Loucy (cell line): ENCODE measurements at regions not wholly inside any gene's neighbourhood (a gene's known extent, or its start where the extent isn't known, plus 50 kb on each side); places are given as distances from the start of the nearest gene placed in this dataset.

ENCODE experiments used
- H2AFZ ChIP-seq: fragments of 200-600 bp; sonication (generic); 2 replicates; pipeline ENCODE4 v1.6.0; 2016; ENCODE audit warnings: antibody characterized with exemption, mild to moderate bottlenecking, low read length, moderate library complexity
- H3F3A ChIP-seq: fragments of 200-600 bp; 2 replicates; pipeline ENCODE4 v1.6.0; 2016; ENCODE audit warnings: antibody characterized with exemption, low read depth, mild to moderate bottlenecking
- H3K27me3 ChIP-seq: fragments of 200-600 bp; sonication (generic); 2 replicates; pipeline ENCODE4 v1.6.1; 2014; ENCODE audit warnings: low read length, mild to moderate bottlenecking; ENCODE audit not compliant: insufficient read depth, poor library complexity, severe bottlenecking
- H3K36me3 ChIP-seq: fragments of 200-600 bp; sonication (generic); 2 replicates; pipeline ENCODE4 v1.6.1; 2016; ENCODE audit warnings: low read length; ENCODE audit not compliant: insufficient read depth
- H3K4me1 ChIP-seq: fragments of 200-600 bp; sonication (generic); 2 replicates; pipeline ENCODE4 v1.5.1; 2014; ENCODE audit warnings: low read length, mild to moderate bottlenecking; ENCODE audit not compliant: insufficient read depth, poor library complexity, severe bottlenecking
- H3K4me2 ChIP-seq: fragments of 200-600 bp; sonication (generic); 2 replicates; pipeline ENCODE4 v1.6.0; 2014; ENCODE audit warnings: antibody characterized with exemption, low read length, low read depth, mild to moderate bottlenecking; ENCODE audit not compliant: poor library complexity, severe bottlenecking
- H3K4me3 ChIP-seq: fragments of 200-600 bp; sonication (generic); 2 replicates; pipeline ENCODE4 v1.5.1; 2014; ENCODE audit warnings: low read length, mild to moderate bottlenecking, mixed read lengths; ENCODE audit not compliant: poor library complexity, severe bottlenecking
- H3K79me2 ChIP-seq: fragments of 200-600 bp; sonication (generic); 2 replicates; pipeline ENCODE4 v1.6.1; 2014; ENCODE audit warnings: low read length; ENCODE audit not compliant: insufficient read depth
- H3K9ac ChIP-seq: fragments of 200-600 bp; sonication (generic); 2 replicates; pipeline ENCODE4 v1.6.0; 2014; ENCODE audit warnings: mild to moderate bottlenecking, low read depth, low read length, moderate library complexity; ENCODE audit not compliant: poor library complexity, severe bottlenecking
- H3K9me2 ChIP-seq: fragments of 200-600 bp; sonication (generic); replicated peaks from 2 replicates; pipeline ENCODE4 v1.6.1; 2016; ENCODE audit warnings: low read depth, low read length, mixed read lengths
- H3K9me3 ChIP-seq: fragments of 200-600 bp; sonication (generic); 2 replicates; pipeline ENCODE4 v1.6.1; 2014; ENCODE audit warnings: mild to moderate bottlenecking, antibody characterized with exemption, low read length, low read depth; ENCODE audit not compliant: insufficient read depth
- H4K20me1 ChIP-seq: fragments of 200-600 bp; sonication (generic); 2 replicates; pipeline ENCODE4 v1.6.0; 2014; ENCODE audit warnings: antibody characterized with exemption, low read length, mild to moderate bottlenecking; ENCODE audit not compliant: insufficient read depth, poor library complexity, severe bottlenecking
- CTCF ChIP-seq: fragments of 200-600 bp; sonication (generic); conservative IDR thresholded peaks from 2 replicates; pipeline ENCODE4 v1.5.1; 2014; ENCODE audit warnings: mild to moderate bottlenecking, antibody characterized with exemption, low read length
- EZH2phosphoT487 ChIP-seq: fragments of 200-600 bp; IDR thresholded peaks from 2 replicates; pipeline ENCODE4 v1.6.1; 2018; ENCODE audit warnings: antibody characterized with exemption, mild to moderate bottlenecking, moderate library complexity, borderline replicate concordance

DNA sequence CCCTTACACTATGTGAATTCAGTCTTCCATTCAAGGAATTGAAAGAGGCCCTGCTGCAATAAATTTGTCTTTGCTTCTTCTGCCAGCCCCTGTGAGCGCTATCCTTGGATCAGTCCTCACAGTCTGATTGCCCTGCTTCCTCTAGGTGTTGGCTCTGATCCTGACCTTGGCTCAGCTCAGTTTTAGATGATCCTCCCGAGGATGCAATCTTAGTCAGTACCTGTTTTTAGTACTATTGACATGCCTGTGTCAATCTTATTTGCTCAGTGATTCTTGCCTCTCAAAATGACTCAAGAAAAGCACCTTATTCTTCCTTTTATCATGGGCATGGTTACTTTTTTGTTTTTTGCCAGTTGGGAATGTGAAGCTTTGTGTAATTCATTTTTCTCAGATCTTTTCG lies 101.4 kb upstream of the KCNK1 start:
- TF ChIP-seq EZH2phosphoT487 (no peak), CTCF (no peak)
- H3K9me2 ChIP-seq: no peaks in the 10 kb centered on the region
- no peaks in the 10 kb centered on the region for H4K20me1 ChIP-seq
- no peaks in the 10 kb centered on the region for H3K36me3 ChIP-seq
- no peaks in the 10 kb centered on the region for H3F3A ChIP-seq
- no peak overlapping the region for H3K4me2 ChIP-seq
- H2AFZ ChIP-seq: no peak overlapping the region
- H3K4me1 ChIP-seq: no peaks in the 10 kb centered on the region
- no peaks in the 10 kb centered on the region for H3K9me3 ChIP-seq
- H3K4me3 ChIP-seq: no peak overlapping the region
- H3K9ac ChIP-seq: no peak overlapping the region
- no peaks in the 10 kb centered on the region for H3K79me2 ChIP-seq
- H3K27me3 ChIP-seq: no peaks in the 10 kb centered on the region

DNA sequence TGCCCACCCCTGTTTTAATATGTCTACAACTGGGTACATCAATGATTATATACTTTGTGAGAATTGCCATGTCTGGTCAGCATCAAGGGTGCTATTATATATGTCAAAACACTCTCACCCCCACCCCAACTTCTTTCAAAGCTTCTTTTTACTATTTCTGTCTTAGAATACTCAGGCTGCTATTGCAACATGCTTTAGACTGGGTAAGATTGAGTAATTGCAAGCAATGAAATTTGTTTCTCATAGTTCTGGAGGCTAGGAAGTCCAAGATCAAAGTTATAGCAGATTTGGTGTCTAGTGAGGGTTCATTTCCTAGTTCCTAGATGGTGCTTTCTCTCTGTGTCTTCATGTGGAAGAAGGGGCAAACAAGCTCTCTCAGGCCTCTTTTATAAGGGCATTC lies 100.5 kb upstream of the KCNK1 start:
- Histone ChIP-seq H3K27me3 (no peaks in the 10 kb centered on the region), H4K20me1 (no peaks in the 10 kb centered on the region), H3K36me3 (no peaks in the 10 kb centered on the region), H3K9me3 (no peaks in the 10 kb centered on the region), H3K4me2 (no peak overlapping the region), H3F3A (no peaks in the 10 kb centered on the region), H2AFZ (no peak overlapping the region), H3K9ac (no peak overlapping the region), H3K9me2 (no peaks in the 10 kb centered on the region), H3K4me3 (no peak overlapping the region), H3K4me1 (no peaks in the 10 kb centered on the region), H3K79me2 (no peaks in the 10 kb centered on the region)
- no peak for TF ChIP-seq EZH2phosphoT487
- TF ChIP-seq CTCF: no peak

DNA sequence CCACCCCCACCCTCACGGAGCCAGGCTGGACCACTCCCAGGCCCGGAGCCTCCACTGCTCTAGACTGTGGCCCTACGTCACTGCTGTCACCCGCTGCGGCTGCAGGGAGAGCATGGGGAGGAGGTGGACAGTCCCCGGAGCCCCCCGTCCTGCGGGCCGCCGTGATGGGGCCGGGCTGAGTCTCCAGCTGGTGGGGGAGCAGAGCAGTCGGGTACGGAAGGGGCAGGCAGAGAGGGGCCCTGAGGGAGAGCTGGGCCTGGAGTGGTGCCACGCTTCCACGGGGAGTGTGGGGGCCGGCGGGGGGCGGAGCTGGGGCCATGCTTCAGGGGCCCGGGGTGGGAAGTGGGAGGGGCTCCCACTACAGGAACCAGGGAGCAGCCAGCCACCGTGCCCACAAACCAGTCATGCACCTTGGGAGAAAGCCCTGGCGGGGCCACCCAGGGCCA lies 98.9 kb upstream of the KCNK1 start:
- H3F3A ChIP-seq: no peaks in the 10 kb centered on the region
- H2AFZ ChIP-seq: no peak overlapping the region
- H3K4me1 ChIP-seq: no peaks in the 10 kb centered on the region
- no peak overlapping the region for H3K4me2 ChIP-seq
- no peaks in the 10 kb centered on the region for H3K9me2 ChIP-seq
- H3K9me3 ChIP-seq: no peaks in the 10 kb centered on the region
- no peaks in the 10 kb centered on the region for H3K36me3 ChIP-seq
- no peak overlapping the region for H3K9ac ChIP-seq
- no peak overlapping the region for H3K4me3 ChIP-seq
- H3K79me2 ChIP-seq: no peaks in the 10 kb centered on the region
- H3K27me3 ChIP-seq: peaks cover 7% of the 10 kb centered on the region
- no peaks in the 10 kb centered on the region for H4K20me1 ChIP-seq
- TF ChIP-seq EZH2phosphoT487 (no peak), CTCF (no peak)
